ENCODE measurements at regions not wholly inside any gene's neighbourhood (a gene's known extent, or its start where the extent isn't known, plus 50 kb on each side); places are given as distances from the start of the nearest gene placed in this dataset.

DNA sequence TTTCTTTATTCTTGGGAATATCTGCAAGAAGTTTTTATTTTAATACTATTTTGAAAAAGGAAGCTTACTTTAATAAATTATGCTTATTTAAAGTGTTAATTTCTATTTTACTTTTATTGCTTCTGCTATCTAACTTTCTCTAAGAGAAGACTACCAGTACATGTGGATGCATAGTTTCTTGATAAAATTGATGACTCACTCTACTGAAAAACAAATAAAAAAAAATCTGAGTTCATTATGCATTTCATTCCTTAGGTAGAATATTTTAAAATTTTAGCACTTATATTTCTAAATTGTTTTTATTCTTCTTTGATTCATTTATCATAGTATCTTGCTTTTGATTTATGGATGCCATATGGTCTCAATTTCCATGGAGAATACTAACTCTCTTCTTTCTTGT, 217.9 kb downstream of the TAF11L14 start:
- Histone ChIP-seq H3K79me2 (ENCODE audit: control insufficient read depth, low read length) (no peaks in the 10 kb centered on the region), H3K4me1 (ENCODE audit: control insufficient read depth, low read length) (no peaks in the 10 kb centered on the region), H3K27me3 (ENCODE audit: control insufficient read depth, low read length) (no peaks in the 10 kb centered on the region), H3F3A (ENCODE audit: control insufficient read depth, insufficient read depth) (no peaks in the 10 kb centered on the region), H3K9me2 (replicated peaks; ENCODE audit: control insufficient read depth, low read length) (no peaks in the 10 kb centered on the region; the same call in 1 of the 2 replicates), H3K9me3 (ENCODE audit: control insufficient read depth, insufficient read depth, low read length) (no peaks in the 10 kb centered on the region), H3K27ac (ENCODE audit: low read depth, low read length) (no peak overlapping the region), H3K4me2 (ENCODE audit: low read length) (no peak overlapping the region), H3K36me3 (ENCODE audit: control insufficient read depth, low read length) (no peaks in the 10 kb centered on the region), H3K4me3 (ENCODE audit: low read length) (no peak overlapping the region), H4K20me1 (ENCODE audit: control insufficient read depth, insufficient read depth, low read depth, low read length) (no peaks in the 10 kb centered on the region)
- no peak for TF ChIP-seq EZH2phosphoT487 (IDR thresholded peaks at IDR 0.05; ENCODE audit: borderline replicate concordance, low read length)
- TF ChIP-seq, protein P1, sequence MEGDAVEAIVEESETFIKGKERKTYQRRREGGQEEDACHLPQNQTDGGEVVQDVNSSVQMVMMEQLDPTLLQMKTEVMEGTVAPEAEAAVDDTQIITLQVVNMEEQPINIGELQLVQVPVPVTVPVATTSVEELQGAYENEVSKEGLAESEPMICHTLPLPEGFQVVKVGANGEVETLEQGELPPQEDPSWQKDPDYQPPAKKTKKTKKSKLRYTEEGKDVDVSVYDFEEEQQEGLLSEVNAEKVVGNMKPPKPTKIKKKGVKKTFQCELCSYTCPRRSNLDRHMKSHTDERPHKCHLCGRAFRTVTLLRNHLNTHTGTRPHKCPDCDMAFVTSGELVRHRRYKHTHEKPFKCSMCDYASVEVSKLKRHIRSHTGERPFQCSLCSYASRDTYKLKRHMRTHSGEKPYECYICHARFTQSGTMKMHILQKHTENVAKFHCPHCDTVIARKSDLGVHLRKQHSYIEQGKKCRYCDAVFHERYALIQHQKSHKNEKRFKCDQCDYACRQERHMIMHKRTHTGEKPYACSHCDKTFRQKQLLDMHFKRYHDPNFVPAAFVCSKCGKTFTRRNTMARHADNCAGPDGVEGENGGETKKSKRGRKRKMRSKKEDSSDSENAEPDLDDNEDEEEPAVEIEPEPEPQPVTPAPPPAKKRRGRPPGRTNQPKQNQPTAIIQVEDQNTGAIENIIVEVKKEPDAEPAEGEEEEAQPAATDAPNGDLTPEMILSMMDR (IDR thresholded peaks at IDR 0.05; ENCODE audit: low read depth, low read length, poor library complexity, severe bottlenecking): no peak

DNA sequence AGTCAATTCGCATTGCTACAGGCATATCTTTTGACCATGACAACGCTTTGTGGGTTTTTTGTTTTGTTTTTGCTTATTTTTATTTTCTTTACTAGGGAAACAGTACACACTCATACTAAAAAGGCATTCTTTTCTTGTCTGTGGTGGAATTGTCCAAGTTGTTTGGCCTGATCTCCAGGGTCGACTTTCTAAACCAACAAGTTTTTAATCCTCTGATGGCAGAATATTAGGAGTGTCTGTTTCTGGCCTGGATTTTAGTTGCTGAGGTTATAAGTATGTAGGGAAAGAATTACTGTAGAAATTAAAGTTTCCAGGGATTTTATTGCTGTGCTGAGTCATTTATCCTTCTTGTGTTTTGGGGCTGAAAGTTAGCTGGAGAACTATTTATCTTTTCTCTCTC, 218.5 kb downstream of the TAF11L14 start:
- no peak for TF ChIP-seq EZH2phosphoT487 (IDR thresholded peaks at IDR 0.05; ENCODE audit: borderline replicate concordance, low read length)
- TF ChIP-seq, protein P1 (IDR thresholded peaks at IDR 0.05; ENCODE audit: low read depth, low read length, poor library complexity, severe bottlenecking): no peak
- no peaks in the 10 kb centered on the region for H3K79me2 ChIP-seq (ENCODE audit: control insufficient read depth, low read length)
- no peak overlapping the region for H3K4me3 ChIP-seq (ENCODE audit: low read length)
- H3K4me2 ChIP-seq (ENCODE audit: low read length): no peak overlapping the region
- no peaks in the 10 kb centered on the region for H3F3A ChIP-seq (ENCODE audit: control insufficient read depth, insufficient read depth)
- H3K27me3 ChIP-seq (ENCODE audit: control insufficient read depth, low read length): no peaks in the 10 kb centered on the region
- H4K20me1 ChIP-seq (ENCODE audit: control insufficient read depth, insufficient read depth, low read depth, low read length): no peaks in the 10 kb centered on the region
- no peaks in the 10 kb centered on the region for H3K36me3 ChIP-seq (ENCODE audit: control insufficient read depth, low read length)
- H3K27ac ChIP-seq (ENCODE audit: low read depth, low read length): no peak overlapping the region
- H3K9me2 ChIP-seq (replicated peaks; ENCODE audit: control insufficient read depth, low read length): no peaks in the 10 kb centered on the region; the same call in 1 of the 2 replicates
- H3K4me1 ChIP-seq (ENCODE audit: control insufficient read depth, low read length): no peaks in the 10 kb centered on the region
- no peaks in the 10 kb centered on the region for H3K9me3 ChIP-seq (ENCODE audit: control insufficient read depth, insufficient read depth, low read length)

DNA sequence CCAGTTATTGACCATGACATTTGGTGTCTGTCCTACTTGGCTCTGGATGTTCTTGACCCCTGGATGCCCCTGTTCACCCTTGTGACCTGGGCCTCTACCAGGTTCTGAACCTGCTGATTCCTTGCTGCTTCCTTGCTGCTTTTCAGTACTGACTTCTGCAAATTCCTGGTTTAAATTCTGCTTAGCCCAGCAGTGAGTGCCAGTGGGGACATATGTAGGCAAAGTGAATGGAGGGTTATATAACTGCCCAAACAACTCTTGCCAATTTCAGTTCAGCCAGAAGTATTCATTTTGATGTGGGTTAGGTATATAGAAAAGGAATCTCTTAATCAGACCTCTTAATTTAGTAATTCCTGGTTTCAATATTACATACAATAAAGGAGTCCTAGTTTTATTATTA, 220.6 kb downstream of the TAF11L14 start:
- Histone ChIP-seq H3K9me3 (ENCODE audit: control insufficient read depth, insufficient read depth, low read length) (no peaks in the 10 kb centered on the region), H3K4me3 (ENCODE audit: low read length) (no peak overlapping the region), H3K9me2 (replicated peaks; ENCODE audit: control insufficient read depth, low read length) (no peaks in the 10 kb centered on the region; the same call in 1 of the 2 replicates), H4K20me1 (ENCODE audit: control insufficient read depth, insufficient read depth, low read depth, low read length) (no peaks in the 10 kb centered on the region), H3K4me2 (ENCODE audit: low read length) (no peak overlapping the region), H3K36me3 (ENCODE audit: control insufficient read depth, low read length) (no peaks in the 10 kb centered on the region), H3F3A (ENCODE audit: control insufficient read depth, insufficient read depth) (no peaks in the 10 kb centered on the region), H3K79me2 (ENCODE audit: control insufficient read depth, low read length) (no peaks in the 10 kb centered on the region), H3K4me1 (ENCODE audit: control insufficient read depth, low read length) (no peaks in the 10 kb centered on the region), H3K27me3 (ENCODE audit: control insufficient read depth, low read length) (no peaks in the 10 kb centered on the region), H3K27ac (ENCODE audit: low read depth, low read length) (no peak overlapping the region)
- no peak for TF ChIP-seq EZH2phosphoT487 (IDR thresholded peaks at IDR 0.05; ENCODE audit: borderline replicate concordance, low read length)
- TF ChIP-seq, protein P1 (IDR thresholded peaks at IDR 0.05; ENCODE audit: low read depth, low read length, poor library complexity, severe bottlenecking): no peak
